HCT116 (cell line): ENCODE measurements at regions not wholly inside any gene's neighbourhood (a gene's known extent, or its start where the extent isn't known, plus 50 kb on each side); places are given as distances from the start of the nearest gene placed in this dataset.

Experiments
- ATAC-seq: fragments of 200-7000 bp; cut with Tn5 transposase; 2 replicates; pipeline ENCODE4 v1.9.1; 2020; ENCODE audit warnings: mild to moderate bottlenecking, moderate library complexity
- BruUV-seq: library from RNA; stranded (reverse); fragments of 400-500 nt; replicated peaks from 2 replicates; lab custom pipeline; 2021; lab: Mats Ljungman, UMichigan
- CTCF ChIA-PET: fragments of 300-600 bp; sonication (Branson Sonifier 250); formaldehyde crosslinking; loops from one replicate; lab custom pipeline; 2021; ENCODE audit warnings: antibody characterized with exemption; lab: Charles Lee
- POLR2A ChIA-PET: fragments of 300-600, 350-600 bp; sonication (Branson Sonifier 250); formaldehyde crosslinking; loops from one replicate; lab custom pipeline; 2021; ENCODE audit warnings: antibody characterized with exemption; lab: Charles Lee
- RAD21 ChIA-PET, 2 experiments: fragments of 300-600 bp; sonication (Branson Sonifier 250); formaldehyde crosslinking; loops; one replicate each; lab custom pipeline; 2023; ENCODE audit warnings: low total read pairs in 2 of 2; ENCODE audit not compliant: uncharacterized antibody in 2 of 2, unreplicated experiment in 2 of 2, low non-redundant PET in 1 of 2; lab: Charles Lee
- DNase-seq: peaks from one replicate; pipeline ENCODE4 v3.0.0-alpha.2; 2010; ENCODE audit warnings: low read depth, low spot score
- H2AFZ ChIP-seq: fragments of 200-600 bp; shearing (Covaris generic), sonication (generic); 2 replicates; pipeline ENCODE4 v1.6.1; 2017; ENCODE audit warnings: low read depth, mixed run types, mixed read lengths, antibody characterized with exemption, low read length; ENCODE audit not compliant: poor library complexity, severe bottlenecking
- H3K27ac ChIP-seq: 2 replicates; pipeline ENCODE4 v1.5.1; 2012; ENCODE audit warnings: low read depth, low read length
- H3K27me3 ChIP-seq: fragments of 200-600 bp; sonication (generic); 2 replicates; pipeline ENCODE4 v1.6.1; 2016; ENCODE audit warnings: mixed run types, low read length, mixed read lengths; ENCODE audit not compliant: insufficient read depth
- H3K36me3 ChIP-seq, 2 experiments: fragments of 200-500 bp in 1 of 2; fragments of 200-600 bp in 1 of 2; sonication (Bioruptor generic) in 1 of 2; sonication (generic) in 1 of 2; 2 replicates each; pipeline versions ENCODE4 v1.5.1 to v1.6.1; 2014 to 2016; ENCODE audit warnings: low read length in 2 of 2, inconsistent platforms in 1 of 2, mixed read lengths in 1 of 2, mixed run types in 1 of 2; ENCODE audit not compliant: insufficient read depth in 2 of 2, control insufficient read depth in 1 of 2
- H3K4me1 ChIP-seq, 2 experiments: fragments of 200-600 bp in 1 of 2; sonication (generic) in 1 of 2; 2 replicates each; pipeline versions ENCODE4 v1.5.1 to v1.6.1; 2012 to 2017; ENCODE audit warnings: low read length in 2 of 2, inconsistent platforms in 1 of 2, mild to moderate bottlenecking in 1 of 2, mixed read lengths in 1 of 2, mixed run types in 1 of 2, moderate library complexity in 1 of 2; ENCODE audit not compliant: insufficient read depth in 2 of 2, control insufficient read depth in 1 of 2
- H3K4me2 ChIP-seq: fragments of 200-600 bp; sonication (generic); 2 replicates; pipeline ENCODE4 v1.6.1; 2017; ENCODE audit warnings: mixed run types, low read length, mixed read lengths
- H3K4me3 ChIP-seq, 2 experiments: fragments of 200-600 bp in 1 of 2; sonication (generic) in 1 of 2; replicated peaks in 1 of 2; 2 replicates each; pipeline ENCODE4 v1.5.1; 2011 to 2016; ENCODE audit warnings: low read length in 2 of 2, control low read depth in 1 of 2, low read depth in 1 of 2, mild to moderate bottlenecking in 1 of 2, mixed read lengths in 1 of 2, mixed run types in 1 of 2
- H3K79me2 ChIP-seq: fragments of 200-600 bp; sonication (generic); 2 replicates; pipeline ENCODE4 v1.6.1; 2017; ENCODE audit warnings: mild to moderate bottlenecking, mixed run types, low read length, moderate library complexity, mixed read lengths; ENCODE audit not compliant: insufficient read depth
- H3K9ac ChIP-seq: fragments of 200-600 bp; sonication (generic); 2 replicates; pipeline ENCODE4 v1.6.1; 2016; ENCODE audit warnings: low read length, mixed read lengths
- H3K9me2 ChIP-seq: fragments of 200-600 bp; sonication (generic), shearing (Covaris generic); 2 replicates; pipeline ENCODE4 v1.6.1; 2017; ENCODE audit warnings: mixed run types, mild to moderate bottlenecking, moderate library complexity; ENCODE audit not compliant: insufficient read depth
- H3K9me3 ChIP-seq, 2 experiments: fragments of 200-500 bp in 1 of 2; fragments of 200-600 bp in 1 of 2; sonication (Bioruptor generic) in 1 of 2; sonication (generic) in 1 of 2; 2 replicates each; pipeline ENCODE4 v1.6.1; 2014 to 2017; ENCODE audit warnings: low read length in 2 of 2, mixed read lengths in 2 of 2, inconsistent platforms in 1 of 2, low read depth in 1 of 2, mild to moderate bottlenecking in 1 of 2, mixed run types in 1 of 2, moderate library complexity in 1 of 2; ENCODE audit not compliant: control insufficient read depth in 1 of 2, insufficient read depth in 1 of 2
- H4K20me1 ChIP-seq: fragments of 200-600 bp; sonication (generic), shearing (Covaris generic); 2 replicates; pipeline ENCODE4 v1.6.1; 2017; ENCODE audit warnings: mixed run types, mild to moderate bottlenecking, moderate library complexity; ENCODE audit not compliant: insufficient read depth
- EGR1 ChIP-seq: IDR thresholded peaks from 2 replicates; pipeline ENCODE4 v1.6.1; 2012; ENCODE audit warnings: low read depth
- EZH2 ChIP-seq: fragments of 200-600 bp; sonication (generic); IDR thresholded peaks from 2 replicates; pipeline ENCODE4 v1.6.1; 2017; ENCODE audit warnings: antibody characterized with exemption, mixed run types
- EZH2phosphoT487 ChIP-seq: fragments of 200-600 bp; IDR thresholded peaks from 2 replicates; pipeline ENCODE4 v1.6.1; 2018; ENCODE audit warnings: antibody characterized with exemption, borderline replicate concordance
- POLR2A ChIP-seq: IDR thresholded peaks from 2 replicates; pipeline ENCODE4 v1.7.0; 2011; ENCODE audit warnings: borderline replicate concordance; ENCODE audit not compliant: insufficient read depth, insufficient read length; ENCODE audit errors: extremely low read depth
- RAD21 ChIP-seq: IDR thresholded peaks from 2 replicates; pipeline ENCODE4 v1.6.1; 2012; ENCODE audit warnings: low read depth, mild to moderate bottlenecking
- YY1 ChIP-seq: IDR thresholded peaks from 2 replicates; pipeline ENCODE4 v1.6.1; 2011; ENCODE audit warnings: low read length, low read depth, moderate library complexity, mild to moderate bottlenecking; ENCODE audit not compliant: insufficient replicate concordance; ENCODE audit errors: extremely low read depth
- ZNF274 ChIP-seq: fragments of 200-500 bp; sonication (Bioruptor generic); IDR thresholded peaks from 2 replicates; pipeline ENCODE4 v1.6.1; 2014; ENCODE audit warnings: mild to moderate bottlenecking, low read depth, low read length, inconsistent platforms
- intact Hi-C: fragments of 100-400 bp; cut with micrococcal nuclease; formaldehyde crosslinking; loops from 2 replicates; pipeline ENCODE4 v1.10.0; 2022
- TF ChIP-seq, protein P1 (sequence below): IDR thresholded peaks from 2 replicates; pipeline ENCODE4 v1.6.1; 2012; ENCODE audit warnings: low read depth

DNA sequence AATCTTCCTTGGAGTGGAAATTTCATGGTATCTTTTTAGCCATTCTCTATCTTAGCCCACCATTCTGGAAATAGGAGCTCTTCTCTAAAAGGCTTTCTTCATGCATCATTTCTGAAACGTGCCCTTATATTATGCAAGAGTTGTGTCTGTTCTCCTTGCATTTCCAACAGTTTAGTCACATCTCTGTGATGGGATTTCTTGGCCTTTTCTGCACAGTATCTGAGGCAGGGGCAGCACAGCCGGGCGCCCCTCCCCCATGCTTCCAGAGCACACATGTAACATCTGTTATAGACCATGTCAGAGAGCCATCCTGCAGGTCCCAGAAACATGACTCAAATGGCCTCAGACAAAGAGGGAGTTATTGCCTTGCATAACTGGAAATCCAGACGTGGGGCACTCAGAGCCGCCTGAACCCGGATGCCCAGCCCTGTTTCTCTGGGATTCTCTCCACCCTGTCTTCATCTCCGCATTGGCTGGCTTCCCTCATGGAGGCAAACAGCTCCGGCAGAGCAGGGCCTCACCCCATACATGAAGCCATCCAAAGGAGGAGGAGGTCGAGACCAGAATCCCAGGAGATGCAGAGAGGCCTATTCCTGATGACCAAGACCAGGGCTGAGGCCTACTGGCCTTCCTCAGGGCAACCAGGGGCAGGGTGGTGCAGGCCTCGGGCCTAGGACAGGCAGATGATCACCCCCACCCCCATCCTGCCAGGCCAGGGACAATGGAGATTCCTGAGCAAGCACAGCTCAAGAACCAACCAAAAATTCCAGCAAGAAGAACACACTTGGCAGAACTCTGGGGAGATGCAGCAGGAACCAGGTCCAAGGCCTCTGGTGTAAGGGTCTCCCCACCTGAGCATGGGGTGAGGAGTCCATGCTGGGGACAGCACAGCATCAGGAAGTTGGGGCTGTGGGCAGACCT, 61.3 kb downstream of the IGLL5 start:
- peaks cover 5% of the 10 kb centered on the region; the same call in 1 of the 2 replicates for H3K27me3 ChIP-seq
- no peak overlapping the region for H2AFZ ChIP-seq
- H3K9me2 ChIP-seq = no peaks in the 10 kb centered on the region
- intact Hi-C loops = no loop called here
- DNase-seq (no peak), ATAC-seq (no peak)
- ChIA-PET CTCF (no interaction called here), RAD21 (no interaction called here), POLR2A (no interaction called here)
- no peaks in the 10 kb centered on the region for H4K20me1 ChIP-seq
- H3K9ac ChIP-seq = no peak overlapping the region
- H3K36me3 ChIP-seq = no peaks in the 10 kb centered on the region
- no TSS peak for BruUV-seq
- no peak overlapping the region for H3K4me3 ChIP-seq
- no peak overlapping the region for H3K4me2 ChIP-seq
- H3K9me3 ChIP-seq = no peaks in the 10 kb centered on the region
- TF ChIP-seq, protein P1, sequence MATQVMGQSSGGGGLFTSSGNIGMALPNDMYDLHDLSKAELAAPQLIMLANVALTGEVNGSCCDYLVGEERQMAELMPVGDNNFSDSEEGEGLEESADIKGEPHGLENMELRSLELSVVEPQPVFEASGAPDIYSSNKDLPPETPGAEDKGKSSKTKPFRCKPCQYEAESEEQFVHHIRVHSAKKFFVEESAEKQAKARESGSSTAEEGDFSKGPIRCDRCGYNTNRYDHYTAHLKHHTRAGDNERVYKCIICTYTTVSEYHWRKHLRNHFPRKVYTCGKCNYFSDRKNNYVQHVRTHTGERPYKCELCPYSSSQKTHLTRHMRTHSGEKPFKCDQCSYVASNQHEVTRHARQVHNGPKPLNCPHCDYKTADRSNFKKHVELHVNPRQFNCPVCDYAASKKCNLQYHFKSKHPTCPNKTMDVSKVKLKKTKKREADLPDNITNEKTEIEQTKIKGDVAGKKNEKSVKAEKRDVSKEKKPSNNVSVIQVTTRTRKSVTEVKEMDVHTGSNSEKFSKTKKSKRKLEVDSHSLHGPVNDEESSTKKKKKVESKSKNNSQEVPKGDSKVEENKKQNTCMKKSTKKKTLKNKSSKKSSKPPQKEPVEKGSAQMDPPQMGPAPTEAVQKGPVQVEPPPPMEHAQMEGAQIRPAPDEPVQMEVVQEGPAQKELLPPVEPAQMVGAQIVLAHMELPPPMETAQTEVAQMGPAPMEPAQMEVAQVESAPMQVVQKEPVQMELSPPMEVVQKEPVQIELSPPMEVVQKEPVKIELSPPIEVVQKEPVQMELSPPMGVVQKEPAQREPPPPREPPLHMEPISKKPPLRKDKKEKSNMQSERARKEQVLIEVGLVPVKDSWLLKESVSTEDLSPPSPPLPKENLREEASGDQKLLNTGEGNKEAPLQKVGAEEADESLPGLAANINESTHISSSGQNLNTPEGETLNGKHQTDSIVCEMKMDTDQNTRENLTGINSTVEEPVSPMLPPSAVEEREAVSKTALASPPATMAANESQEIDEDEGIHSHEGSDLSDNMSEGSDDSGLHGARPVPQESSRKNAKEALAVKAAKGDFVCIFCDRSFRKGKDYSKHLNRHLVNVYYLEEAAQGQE = no peak
- no peaks in the 10 kb centered on the region for H3K4me1 ChIP-seq
- no peaks in the 10 kb centered on the region for H3K79me2 ChIP-seq
- H3K27ac ChIP-seq = no peak overlapping the region

GRCh38 chr22:22949953-22950352, 62.3 kb downstream of the IGLL5 start:
- no peaks in the 10 kb centered on the region for H3K9me2 ChIP-seq
- no peak for ATAC-seq
- DNase-seq = no peak
- H3K9ac ChIP-seq = no peak overlapping the region
- no peaks in the 10 kb centered on the region for H3K79me2 ChIP-seq
- RAD21 ChIA-PET = no interaction called here
- no TSS peak for BruUV-seq
- CTCF ChIA-PET = no interaction called here
- intact Hi-C loops = loop anchor here (10.0 kb wide), 1 partner anchor 165 kb away; no protein-coding TSS in a partner anchor
- H3K27me3 ChIP-seq = peaks cover 5% of the 10 kb centered on the region; the same call in 1 of the 2 replicates
- no peaks in the 10 kb centered on the region for H4K20me1 ChIP-seq
- H3K36me3 ChIP-seq = no peaks in the 10 kb centered on the region
- H3K4me2 ChIP-seq = no peak overlapping the region
- no peak overlapping the region for H3K4me3 ChIP-seq
- no peaks in the 10 kb centered on the region for H3K9me3 ChIP-seq
- H3K4me1 ChIP-seq = no peaks in the 10 kb centered on the region
- no peak overlapping the region for H2AFZ ChIP-seq
- H3K27ac ChIP-seq = no peak overlapping the region
- POLR2A ChIA-PET = no interaction called here
- no peak for TF ChIP-seq YY1
- TF ChIP-seq POLR2A = no peak
- no peak for TF ChIP-seq RAD21
- TF ChIP-seq EZH2 = no peak
- no peak for TF ChIP-seq ZNF274
- TF ChIP-seq EGR1 = no peak
- TF ChIP-seq, protein P1 = no peak
- no peak for TF ChIP-seq EZH2phosphoT487
